SK-N-SH treated with all-trans-retinoic acid at 6 μM for 48 hours (cell line): ENCODE measurements at regions not wholly inside any gene's neighbourhood (a gene's known extent, or its start where the extent isn't known, plus 50 kb on each side); places are given as distances from the start of the nearest gene placed in this dataset.
"Not testable (repeated sequence)": the region's sequence is repeated elsewhere in the genome, so short reads cannot be mapped to it uniquely, and the experiment has no call there.

Experiments used
- ATAC-seq: fragments of 200-7000 bp; cut with Tn5 transposase; 3 replicates; pipeline ENCODE4 v1.9.1; 2020; ENCODE audit warnings: mild to moderate bottlenecking, moderate library complexity
- ARNTL ChIP-seq: fragments of 450-650 bp; formaldehyde crosslinking; IDR thresholded peaks from 2 replicates; pipeline ENCODE4 v1.5.0; 2020; ENCODE audit warnings: low read depth, mild to moderate bottlenecking, moderate library complexity, borderline replicate concordance
- BACH2 ChIP-seq: fragments of 250-450 bp; sonication (Bioruptor Pico); IDR thresholded peaks from 2 replicates; pipeline ENCODE4 v1.9.0; 2021; ENCODE audit warnings: mild to moderate bottlenecking, borderline replicate concordance
- CSDC2 ChIP-seq: fragments of 250-450 bp; sonication (Bioruptor Pico); IDR thresholded peaks from 2 replicates; pipeline ENCODE4 v1.5.0; 2020; ENCODE audit warnings: mild to moderate bottlenecking, moderate library complexity
- ESRRG ChIP-seq: fragments of 250-450 bp; sonication (Bioruptor Pico); IDR thresholded peaks from 2 replicates; pipeline ENCODE4 v1.6.1; 2021; ENCODE audit warnings: mild to moderate bottlenecking
- GLIS3 ChIP-seq: fragments of 250-450 bp; sonication (Bioruptor Pico); IDR thresholded peaks from 2 replicates; pipeline ENCODE4 v1.5.0; 2020; ENCODE audit warnings: mild to moderate bottlenecking, moderate library complexity
- OSR1 ChIP-seq: fragments of 250-450 bp; sonication (Bioruptor Pico); IDR thresholded peaks from 2 replicates; pipeline ENCODE4 v1.8.0; 2022; ENCODE audit warnings: moderate library complexity, mild to moderate bottlenecking, inconsistent platforms
- PPARA ChIP-seq: fragments of 250-450 bp; sonication (Bioruptor Pico); IDR thresholded peaks from 2 replicates; pipeline ENCODE4 v1.5.0; 2020; ENCODE audit warnings: mild to moderate bottlenecking, borderline replicate concordance
- RARB ChIP-seq: fragments of 250-450 bp; sonication (Bioruptor Pico); IDR thresholded peaks from 2 replicates; pipeline ENCODE4 v1.8.0; 2021; ENCODE audit warnings: mild to moderate bottlenecking, moderate library complexity
- SNAI2 ChIP-seq: fragments of 250-450 bp; sonication (Bioruptor Pico); IDR thresholded peaks from 2 replicates; pipeline ENCODE4 v1.5.0; 2020; ENCODE audit warnings: mild to moderate bottlenecking, moderate library complexity
- TCF4 ChIP-seq: fragments of 250-450 bp; sonication (Bioruptor Pico); IDR thresholded peaks from 2 replicates; pipeline ENCODE4 v1.8.0; 2021; ENCODE audit warnings: mild to moderate bottlenecking, moderate library complexity, borderline replicate concordance
- TOX ChIP-seq: fragments of 250-450 bp; sonication (Bioruptor Pico); IDR thresholded peaks from 2 replicates; pipeline ENCODE4 v1.8.0; 2021; ENCODE audit warnings: mild to moderate bottlenecking, moderate library complexity, borderline replicate concordance
- ZC3H10 ChIP-seq: fragments of 250-450 bp; sonication (Bioruptor Pico); IDR thresholded peaks from 2 replicates; pipeline ENCODE4 v1.5.1; 2021; ENCODE audit warnings: mild to moderate bottlenecking, moderate library complexity
- ZFP3 ChIP-seq: fragments of 250-450 bp; sonication (Bioruptor Pico); IDR thresholded peaks from 2 replicates; pipeline ENCODE4 v1.5.0; 2020; ENCODE audit warnings: mild to moderate bottlenecking, moderate library complexity
- ZNF565 ChIP-seq: fragments of 450-650 bp; formaldehyde crosslinking; conservative IDR thresholded peaks from 2 replicates; pipeline ENCODE4 v1.5.0; 2020; ENCODE audit warnings: low read depth, mild to moderate bottlenecking, moderate library complexity
- ZNF8 ChIP-seq: fragments of 450-650 bp; formaldehyde crosslinking; IDR thresholded peaks from 2 replicates; pipeline ENCODE4 v1.5.0; 2020; ENCODE audit warnings: mild to moderate bottlenecking, moderate library complexity
- TF ChIP-seq, protein P1 (sequence below): fragments of 250-450 bp; sonication (Bioruptor Pico); IDR thresholded peaks from 2 replicates; pipeline ENCODE4 v1.8.0; 2021; ENCODE audit warnings: low read depth, mild to moderate bottlenecking, moderate library complexity, borderline replicate concordance
- TF ChIP-seq, protein P2 (sequence below): fragments of 250-450 bp; sonication (Bioruptor Pico); IDR thresholded peaks from 2 replicates; pipeline ENCODE4 v1.8.0; 2020; ENCODE audit warnings: mild to moderate bottlenecking, moderate library complexity, borderline replicate concordance
- TF ChIP-seq, protein P3 (sequence below): fragments of 250-450 bp; sonication (Bioruptor Pico); IDR thresholded peaks from 2 replicates; pipeline ENCODE4 v1.5.1; 2021; ENCODE audit warnings: mild to moderate bottlenecking, moderate library complexity
- TF ChIP-seq, protein P4 (sequence below): fragments of 250-450 bp; sonication (Bioruptor Pico); IDR thresholded peaks from 2 replicates; pipeline ENCODE4 v1.5.0; 2020; ENCODE audit warnings: mild to moderate bottlenecking, moderate library complexity
- TF ChIP-seq, protein P5 (sequence below): fragments of 250-450 bp; sonication (Bioruptor Pico); IDR thresholded peaks from 2 replicates; pipeline ENCODE4 v1.5.1; 2020; ENCODE audit warnings: low read depth, mild to moderate bottlenecking, moderate library complexity

DNA sequence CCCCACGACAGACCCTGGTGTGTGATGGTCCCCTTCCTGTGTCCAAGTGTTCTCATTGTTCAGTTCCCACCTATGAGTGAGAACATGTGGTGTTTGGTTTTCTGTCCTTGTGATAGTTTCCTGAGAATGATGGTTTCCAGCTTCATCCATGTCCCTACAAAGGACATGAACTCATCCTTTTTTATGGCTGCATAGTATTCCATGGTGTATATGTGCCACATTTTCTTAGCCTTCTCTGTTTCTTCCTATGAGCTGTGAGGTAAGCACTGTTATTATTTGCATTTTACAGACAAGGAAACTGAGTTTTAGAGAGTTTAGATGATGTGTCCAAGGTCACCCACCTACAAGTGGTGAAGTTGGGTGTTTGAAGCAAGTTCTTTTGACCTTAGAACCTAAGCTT, 51.1 kb upstream of the BNC1 start:
- not testable (repeated sequence) for ATAC-seq

DNA sequence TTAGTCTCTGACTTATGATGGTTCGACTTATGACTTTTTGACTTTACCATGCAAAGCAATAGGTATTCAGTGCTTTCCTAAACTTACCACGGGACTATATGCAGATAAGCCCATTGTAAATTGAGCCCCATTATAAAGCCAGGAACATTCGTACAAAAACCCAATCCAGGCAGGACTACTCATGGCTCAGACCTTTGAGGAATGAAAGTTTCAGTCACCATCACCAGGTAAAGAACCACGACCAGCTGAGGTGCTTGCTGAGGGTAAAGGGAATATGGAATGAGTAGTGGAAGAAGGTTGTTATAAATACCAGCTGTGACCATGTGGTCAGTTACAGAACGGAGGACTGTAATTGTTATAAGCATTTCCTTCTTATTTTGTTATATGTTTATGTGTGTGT, 54.9 kb upstream of the BNC1 start:
- TF ChIP-seq ARNTL = no peak
- TF ChIP-seq, protein P1, sequence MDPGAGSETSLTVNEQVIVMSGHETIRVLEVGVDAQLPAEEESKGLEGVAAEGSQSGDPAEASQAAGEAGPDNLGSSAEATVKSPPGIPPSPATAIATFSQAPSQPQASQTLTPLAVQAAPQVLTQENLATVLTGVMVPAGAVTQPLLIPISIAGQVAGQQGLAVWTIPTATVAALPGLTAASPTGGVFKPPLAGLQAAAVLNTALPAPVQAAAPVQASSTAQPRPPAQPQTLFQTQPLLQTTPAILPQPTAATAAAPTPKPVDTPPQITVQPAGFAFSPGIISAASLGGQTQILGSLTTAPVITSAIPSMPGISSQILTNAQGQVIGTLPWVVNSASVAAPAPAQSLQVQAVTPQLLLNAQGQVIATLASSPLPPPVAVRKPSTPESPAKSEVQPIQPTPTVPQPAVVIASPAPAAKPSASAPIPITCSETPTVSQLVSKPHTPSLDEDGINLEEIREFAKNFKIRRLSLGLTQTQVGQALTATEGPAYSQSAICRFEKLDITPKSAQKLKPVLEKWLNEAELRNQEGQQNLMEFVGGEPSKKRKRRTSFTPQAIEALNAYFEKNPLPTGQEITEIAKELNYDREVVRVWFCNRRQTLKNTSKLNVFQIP = no peak
- TF ChIP-seq RARB (CRISPR knock-in tag) = no peak
- TF ChIP-seq GLIS3 (CRISPR knock-in tag) = no peak
- no peak for TF ChIP-seq OSR1 (CRISPR knock-in tag)
- TF ChIP-seq ESRRG = no peak
- TF ChIP-seq SNAI2 = no peak
- TF ChIP-seq CSDC2 (CRISPR knock-in tag) = no peak
- TF ChIP-seq, protein P2, sequence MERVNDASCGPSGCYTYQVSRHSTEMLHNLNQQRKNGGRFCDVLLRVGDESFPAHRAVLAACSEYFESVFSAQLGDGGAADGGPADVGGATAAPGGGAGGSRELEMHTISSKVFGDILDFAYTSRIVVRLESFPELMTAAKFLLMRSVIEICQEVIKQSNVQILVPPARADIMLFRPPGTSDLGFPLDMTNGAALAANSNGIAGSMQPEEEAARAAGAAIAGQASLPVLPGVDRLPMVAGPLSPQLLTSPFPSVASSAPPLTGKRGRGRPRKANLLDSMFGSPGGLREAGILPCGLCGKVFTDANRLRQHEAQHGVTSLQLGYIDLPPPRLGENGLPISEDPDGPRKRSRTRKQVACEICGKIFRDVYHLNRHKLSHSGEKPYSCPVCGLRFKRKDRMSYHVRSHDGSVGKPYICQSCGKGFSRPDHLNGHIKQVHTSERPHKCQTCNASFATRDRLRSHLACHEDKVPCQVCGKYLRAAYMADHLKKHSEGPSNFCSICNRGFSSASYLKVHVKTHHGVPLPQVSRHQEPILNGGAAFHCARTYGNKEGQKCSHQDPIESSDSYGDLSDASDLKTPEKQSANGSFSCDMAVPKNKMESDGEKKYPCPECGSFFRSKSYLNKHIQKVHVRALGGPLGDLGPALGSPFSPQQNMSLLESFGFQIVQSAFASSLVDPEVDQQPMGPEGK (CRISPR knock-in tag) = no peak
- TF ChIP-seq ZNF565 (CRISPR knock-in tag) = no peak
- TF ChIP-seq, protein P3, sequence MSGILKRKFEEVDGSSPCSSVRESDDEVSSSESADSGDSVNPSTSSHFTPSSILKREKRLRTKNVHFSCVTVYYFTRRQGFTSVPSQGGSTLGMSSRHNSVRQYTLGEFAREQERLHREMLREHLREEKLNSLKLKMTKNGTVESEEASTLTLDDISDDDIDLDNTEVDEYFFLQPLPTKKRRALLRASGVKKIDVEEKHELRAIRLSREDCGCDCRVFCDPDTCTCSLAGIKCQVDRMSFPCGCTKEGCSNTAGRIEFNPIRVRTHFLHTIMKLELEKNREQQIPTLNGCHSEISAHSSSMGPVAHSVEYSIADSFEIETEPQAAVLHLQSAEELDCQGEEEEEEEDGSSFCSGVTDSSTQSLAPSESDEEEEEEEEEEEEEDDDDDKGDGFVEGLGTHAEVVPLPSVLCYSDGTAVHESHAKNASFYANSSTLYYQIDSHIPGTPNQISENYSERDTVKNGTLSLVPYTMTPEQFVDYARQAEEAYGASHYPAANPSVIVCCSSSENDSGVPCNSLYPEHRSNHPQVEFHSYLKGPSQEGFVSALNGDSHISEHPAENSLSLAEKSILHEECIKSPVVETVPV = no peak
- TF ChIP-seq, protein P4, sequence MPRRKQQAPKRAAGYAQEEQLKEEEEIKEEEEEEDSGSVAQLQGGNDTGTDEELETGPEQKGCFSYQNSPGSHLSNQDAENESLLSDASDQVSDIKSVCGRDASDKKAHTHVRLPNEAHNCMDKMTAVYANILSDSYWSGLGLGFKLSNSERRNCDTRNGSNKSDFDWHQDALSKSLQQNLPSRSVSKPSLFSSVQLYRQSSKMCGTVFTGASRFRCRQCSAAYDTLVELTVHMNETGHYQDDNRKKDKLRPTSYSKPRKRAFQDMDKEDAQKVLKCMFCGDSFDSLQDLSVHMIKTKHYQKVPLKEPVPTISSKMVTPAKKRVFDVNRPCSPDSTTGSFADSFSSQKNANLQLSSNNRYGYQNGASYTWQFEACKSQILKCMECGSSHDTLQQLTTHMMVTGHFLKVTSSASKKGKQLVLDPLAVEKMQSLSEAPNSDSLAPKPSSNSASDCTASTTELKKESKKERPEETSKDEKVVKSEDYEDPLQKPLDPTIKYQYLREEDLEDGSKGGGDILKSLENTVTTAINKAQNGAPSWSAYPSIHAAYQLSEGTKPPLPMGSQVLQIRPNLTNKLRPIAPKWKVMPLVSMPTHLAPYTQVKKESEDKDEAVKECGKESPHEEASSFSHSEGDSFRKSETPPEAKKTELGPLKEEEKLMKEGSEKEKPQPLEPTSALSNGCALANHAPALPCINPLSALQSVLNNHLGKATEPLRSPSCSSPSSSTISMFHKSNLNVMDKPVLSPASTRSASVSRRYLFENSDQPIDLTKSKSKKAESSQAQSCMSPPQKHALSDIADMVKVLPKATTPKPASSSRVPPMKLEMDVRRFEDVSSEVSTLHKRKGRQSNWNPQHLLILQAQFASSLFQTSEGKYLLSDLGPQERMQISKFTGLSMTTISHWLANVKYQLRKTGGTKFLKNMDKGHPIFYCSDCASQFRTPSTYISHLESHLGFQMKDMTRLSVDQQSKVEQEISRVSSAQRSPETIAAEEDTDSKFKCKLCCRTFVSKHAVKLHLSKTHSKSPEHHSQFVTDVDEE (CRISPR knock-in tag) = no peak
- no peak for TF ChIP-seq TCF4 (CRISPR knock-in tag)
- TF ChIP-seq TOX (CRISPR knock-in tag) = no peak
- TF ChIP-seq, protein P5, sequence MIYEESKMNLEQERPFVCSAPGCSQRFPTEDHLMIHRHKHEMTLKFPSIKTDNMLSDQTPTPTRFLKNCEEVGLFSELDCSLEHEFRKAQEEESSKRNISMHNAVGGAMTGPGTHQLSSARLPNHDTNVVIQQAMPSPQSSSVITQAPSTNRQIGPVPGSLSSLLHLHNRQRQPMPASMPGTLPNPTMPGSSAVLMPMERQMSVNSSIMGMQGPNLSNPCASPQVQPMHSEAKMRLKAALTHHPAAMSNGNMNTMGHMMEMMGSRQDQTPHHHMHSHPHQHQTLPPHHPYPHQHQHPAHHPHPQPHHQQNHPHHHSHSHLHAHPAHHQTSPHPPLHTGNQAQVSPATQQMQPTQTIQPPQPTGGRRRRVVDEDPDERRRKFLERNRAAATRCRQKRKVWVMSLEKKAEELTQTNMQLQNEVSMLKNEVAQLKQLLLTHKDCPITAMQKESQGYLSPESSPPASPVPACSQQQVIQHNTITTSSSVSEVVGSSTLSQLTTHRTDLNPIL (CRISPR knock-in tag) = no peak
- TF ChIP-seq ZC3H10 (CRISPR knock-in tag) = no peak
- TF ChIP-seq ZFP3 = no peak
- ATAC-seq = no peak

DNA sequence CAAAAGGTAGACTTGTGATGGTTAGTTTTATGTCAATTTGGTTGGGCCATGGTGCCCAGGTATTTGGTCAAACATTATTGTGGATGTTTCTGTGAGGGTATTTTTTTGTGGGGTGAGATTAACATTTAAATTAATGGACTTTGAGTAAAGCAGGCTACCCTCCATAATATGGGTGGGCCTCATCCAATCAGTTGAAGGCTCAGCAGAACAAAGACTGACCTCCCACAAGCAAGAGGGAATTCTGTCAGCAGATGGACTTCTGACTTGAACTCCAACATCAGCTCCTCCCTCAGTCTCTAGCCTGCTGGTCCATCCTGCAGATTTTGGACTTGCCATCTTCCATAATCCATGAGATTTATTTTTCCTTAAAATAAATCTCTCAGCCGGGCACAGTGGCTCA, 55.6 kb upstream of the BNC1 start:
- no peak for ATAC-seq

More for the DNA sequence above, 55.6 kb upstream of the BNC1 start:
- TF ChIP-seq PPARA (no peak), ZC3H10 (CRISPR knock-in tag) (no peak), BACH2 (no peak), OSR1 (CRISPR knock-in tag) (no peak), ZNF8 (CRISPR knock-in tag) (no peak)
- TF ChIP-seq, protein P2 (CRISPR knock-in tag) = no peak
- TF ChIP-seq, protein P4 (CRISPR knock-in tag) = no peak
- TF ChIP-seq, protein P3 = no peak
